Neural cell (in vitro differentiated cells): ENCODE measurements at regions not wholly inside any gene's neighbourhood (a gene's known extent, or its start where the extent isn't known, plus 50 kb on each side); places are given as distances from the start of the nearest gene placed in this dataset.

Experiments
- H2AFZ ChIP-seq: fragments of 200-600, 300-800 bp; sonication (generic), shearing (Covaris generic); 2 replicates; pipeline ENCODE4 v1.6.0; 2014; ENCODE audit warnings: low read depth, mild to moderate bottlenecking, antibody characterized with exemption, low read length, moderate library complexity
- H3F3A ChIP-seq: fragments of 200-600 bp; shearing (Covaris generic); 2 replicates; pipeline ENCODE4 v1.6.1; 2016; ENCODE audit warnings: mild to moderate bottlenecking, moderate library complexity, mixed read lengths, antibody characterized with exemption, low read length; ENCODE audit not compliant: insufficient read depth, poor library complexity, severe bottlenecking
- H3K27ac ChIP-seq: fragments of 200-600, 300-800 bp; sonication (generic), shearing (Covaris generic); 2 replicates; pipeline ENCODE4 v1.5.1; 2014; ENCODE audit warnings: mild to moderate bottlenecking, low read length, moderate library complexity
- H3K27me3 ChIP-seq: fragments of 300-800, 200-600 bp; sonication (generic), shearing (Covaris generic); 2 replicates; pipeline ENCODE4 v1.6.0; 2014; ENCODE audit warnings: mild to moderate bottlenecking, low read depth, low read length, moderate library complexity; ENCODE audit not compliant: insufficient read depth
- H3K36me3 ChIP-seq: fragments of 300-800, 200-600 bp; sonication (generic), shearing (Covaris generic); 2 replicates; pipeline ENCODE4 v1.5.1; 2014; ENCODE audit warnings: mild to moderate bottlenecking, antibody characterized with exemption, low read length, moderate library complexity; ENCODE audit not compliant: insufficient read depth
- H3K4me2 ChIP-seq: fragments of 300-800, 200-600 bp; sonication (generic), shearing (Covaris generic); 2 replicates; pipeline ENCODE4 v1.6.0; 2014; ENCODE audit warnings: mild to moderate bottlenecking, low read length
- H3K4me3 ChIP-seq: fragments of 300-800, 200-600 bp; sonication (generic), shearing (Covaris generic); 2 replicates; pipeline ENCODE4 v1.5.1; 2014; ENCODE audit warnings: mild to moderate bottlenecking, low read length, moderate library complexity
- H3K79me2 ChIP-seq: fragments of 200-600 bp; shearing (Covaris generic); replicated peaks from 2 replicates; pipeline ENCODE4 v1.6.0; 2014; ENCODE audit warnings: mild to moderate bottlenecking, low read length, moderate library complexity; ENCODE audit not compliant: insufficient read depth
- H3K9ac ChIP-seq: fragments of 300-800, 200-600 bp; sonication (generic), shearing (Covaris generic); 2 replicates; pipeline ENCODE4 v1.6.1; 2016; ENCODE audit warnings: mild to moderate bottlenecking, low read length, mixed read lengths
- H3K9me2 ChIP-seq: fragments of 200-600 bp; shearing (Covaris generic); 2 replicates; pipeline ENCODE4 v1.6.1; 2016; ENCODE audit warnings: mild to moderate bottlenecking, low read length, mixed read lengths; ENCODE audit not compliant: insufficient read depth
- H3K9me3 ChIP-seq: fragments of 200-600, 300-800 bp; sonication (generic), shearing (Covaris generic); 2 replicates; pipeline ENCODE4 v1.6.1; 2016; ENCODE audit warnings: mild to moderate bottlenecking, mixed run types, low read length, moderate library complexity, mixed read lengths
- H4K20me1 ChIP-seq: fragments of 200-600 bp; shearing (Covaris generic); 2 replicates; pipeline ENCODE4 v1.6.1; 2016; ENCODE audit warnings: mild to moderate bottlenecking, mixed run types; ENCODE audit not compliant: insufficient read depth
- EP300 ChIP-seq: fragments of 450-650 bp; conservative IDR thresholded peaks from 2 replicates; pipeline ENCODE4 v1.6.1; 2014; ENCODE audit warnings: antibody characterized with exemption, mild to moderate bottlenecking, moderate library complexity; ENCODE audit not compliant: poor library complexity, severe bottlenecking
- EZH2 ChIP-seq: fragments of 200-600, 300-800 bp; shearing (Covaris generic), sonication (generic); IDR thresholded peaks from 2 replicates; pipeline ENCODE4 v1.6.1; 2014; ENCODE audit warnings: antibody characterized with exemption, low read length, borderline replicate concordance, mild to moderate bottlenecking; ENCODE audit not compliant: insufficient read depth, poor library complexity, severe bottlenecking
- MXI1 ChIP-seq: fragments of 450-650 bp; conservative IDR thresholded peaks from 2 replicates; pipeline ENCODE4 v1.6.1; 2014; ENCODE audit warnings: antibody characterized with exemption, mild to moderate bottlenecking; ENCODE audit not compliant: poor library complexity, severe bottlenecking
- POLR2AphosphoS5 ChIP-seq: IDR thresholded peaks from 2 replicates; pipeline ENCODE4 v1.6.1; 2012
- RAD21 ChIP-seq: fragments of 450-650 bp; conservative IDR thresholded peaks from 2 replicates; pipeline ENCODE4 v1.6.1; 2014; ENCODE audit warnings: antibody characterized with exemption, mild to moderate bottlenecking, moderate library complexity
- SMC3 ChIP-seq: fragments of 450-650 bp; conservative IDR thresholded peaks from 2 replicates; pipeline ENCODE4 v1.6.1; 2014; ENCODE audit warnings: antibody characterized with exemption, mild to moderate bottlenecking, moderate library complexity; ENCODE audit not compliant: poor library complexity
- TAF1 ChIP-seq: IDR thresholded peaks from 2 replicates; pipeline ENCODE4 v1.6.1; 2012; ENCODE audit warnings: low read depth
- TF ChIP-seq, protein P1 (sequence below): fragments of 450-650 bp; IDR thresholded peaks from 2 replicates; pipeline ENCODE4 v1.5.1; 2014; ENCODE audit warnings: antibody characterized with exemption, mild to moderate bottlenecking, moderate library complexity; ENCODE audit not compliant: poor library complexity, severe bottlenecking
- TF ChIP-seq, protein P2 (sequence below): IDR thresholded peaks from 2 replicates; pipeline ENCODE4 v1.6.1; 2012; ENCODE audit warnings: borderline replicate concordance

DNA sequence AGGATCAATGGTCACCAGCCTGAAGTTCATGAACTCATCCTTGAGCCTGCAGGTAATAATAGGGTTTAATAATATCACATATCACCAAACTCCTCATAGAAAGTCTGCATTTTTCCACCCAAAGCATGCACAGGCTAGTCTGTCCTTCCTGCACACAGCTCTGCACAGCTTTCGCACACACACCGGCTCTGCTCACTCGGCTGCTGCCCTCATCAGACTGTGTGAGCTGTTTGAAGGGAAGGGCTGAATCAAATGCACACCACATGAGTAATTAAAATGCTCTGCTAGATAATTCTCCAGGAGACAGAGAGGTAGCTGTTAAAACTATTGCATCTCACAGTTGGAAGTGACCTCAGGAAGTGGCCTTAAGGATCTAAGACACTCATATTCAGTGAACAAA is 108.4 kb upstream of the YPEL5 start:
- Histone ChIP-seq H3K9ac (no peak overlapping the region), H4K20me1 (no peaks in the 10 kb centered on the region), H3K27ac (no peak overlapping the region), H3K9me3 (no peaks in the 10 kb centered on the region), H3K4me3 (no peak overlapping the region), H3K4me2 (no peak overlapping the region), H3K36me3 (no peaks in the 10 kb centered on the region), H3F3A (no peaks in the 10 kb centered on the region), H3K9me2 (no peaks in the 10 kb centered on the region), H2AFZ (no peak overlapping the region), H3K27me3 (no peaks in the 10 kb centered on the region), H3K79me2 (no peaks in the 10 kb centered on the region)
- no peak for TF ChIP-seq RAD21

DNA sequence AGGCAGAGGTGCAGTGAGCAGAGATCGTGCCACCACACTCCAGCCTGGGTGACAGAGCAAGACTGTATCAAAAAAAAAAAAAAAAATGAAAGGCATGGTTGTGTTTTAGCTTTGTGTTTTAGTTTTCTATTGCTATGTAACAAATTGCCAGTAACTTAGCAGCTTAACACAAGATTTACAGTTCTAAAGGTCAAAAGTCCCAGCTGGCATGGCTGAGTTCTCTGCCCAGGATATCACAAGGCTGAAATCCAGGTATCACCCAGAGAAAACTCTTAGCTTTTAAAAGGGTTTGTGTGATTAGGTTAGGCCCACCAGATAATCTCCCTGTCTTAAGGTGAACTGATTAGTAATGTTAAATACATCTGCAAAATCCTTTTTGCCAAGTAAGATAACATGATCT is 107.7 kb upstream of the YPEL5 start:
- Histone ChIP-seq H3K4me3 (no peak overlapping the region), H3K27ac (no peak overlapping the region), H3K9me2 (no peaks in the 10 kb centered on the region), H3K36me3 (no peaks in the 10 kb centered on the region), H3K27me3 (no peaks in the 10 kb centered on the region), H3K4me2 (no peak overlapping the region), H3K9me3 (no peaks in the 10 kb centered on the region), H3K9ac (no peak overlapping the region), H3K79me2 (no peaks in the 10 kb centered on the region), H3F3A (no peaks in the 10 kb centered on the region), H4K20me1 (no peaks in the 10 kb centered on the region), H2AFZ (no peak overlapping the region)
- TF ChIP-seq SMC3 (no peak), EP300 (no peak), TAF1 (no peak), EZH2 (no peak), POLR2AphosphoS5 (no peak), RAD21 (no peak), MXI1 (no peak)
- TF ChIP-seq, protein P1, sequence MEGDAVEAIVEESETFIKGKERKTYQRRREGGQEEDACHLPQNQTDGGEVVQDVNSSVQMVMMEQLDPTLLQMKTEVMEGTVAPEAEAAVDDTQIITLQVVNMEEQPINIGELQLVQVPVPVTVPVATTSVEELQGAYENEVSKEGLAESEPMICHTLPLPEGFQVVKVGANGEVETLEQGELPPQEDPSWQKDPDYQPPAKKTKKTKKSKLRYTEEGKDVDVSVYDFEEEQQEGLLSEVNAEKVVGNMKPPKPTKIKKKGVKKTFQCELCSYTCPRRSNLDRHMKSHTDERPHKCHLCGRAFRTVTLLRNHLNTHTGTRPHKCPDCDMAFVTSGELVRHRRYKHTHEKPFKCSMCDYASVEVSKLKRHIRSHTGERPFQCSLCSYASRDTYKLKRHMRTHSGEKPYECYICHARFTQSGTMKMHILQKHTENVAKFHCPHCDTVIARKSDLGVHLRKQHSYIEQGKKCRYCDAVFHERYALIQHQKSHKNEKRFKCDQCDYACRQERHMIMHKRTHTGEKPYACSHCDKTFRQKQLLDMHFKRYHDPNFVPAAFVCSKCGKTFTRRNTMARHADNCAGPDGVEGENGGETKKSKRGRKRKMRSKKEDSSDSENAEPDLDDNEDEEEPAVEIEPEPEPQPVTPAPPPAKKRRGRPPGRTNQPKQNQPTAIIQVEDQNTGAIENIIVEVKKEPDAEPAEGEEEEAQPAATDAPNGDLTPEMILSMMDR = no peak
- TF ChIP-seq, protein P2, sequence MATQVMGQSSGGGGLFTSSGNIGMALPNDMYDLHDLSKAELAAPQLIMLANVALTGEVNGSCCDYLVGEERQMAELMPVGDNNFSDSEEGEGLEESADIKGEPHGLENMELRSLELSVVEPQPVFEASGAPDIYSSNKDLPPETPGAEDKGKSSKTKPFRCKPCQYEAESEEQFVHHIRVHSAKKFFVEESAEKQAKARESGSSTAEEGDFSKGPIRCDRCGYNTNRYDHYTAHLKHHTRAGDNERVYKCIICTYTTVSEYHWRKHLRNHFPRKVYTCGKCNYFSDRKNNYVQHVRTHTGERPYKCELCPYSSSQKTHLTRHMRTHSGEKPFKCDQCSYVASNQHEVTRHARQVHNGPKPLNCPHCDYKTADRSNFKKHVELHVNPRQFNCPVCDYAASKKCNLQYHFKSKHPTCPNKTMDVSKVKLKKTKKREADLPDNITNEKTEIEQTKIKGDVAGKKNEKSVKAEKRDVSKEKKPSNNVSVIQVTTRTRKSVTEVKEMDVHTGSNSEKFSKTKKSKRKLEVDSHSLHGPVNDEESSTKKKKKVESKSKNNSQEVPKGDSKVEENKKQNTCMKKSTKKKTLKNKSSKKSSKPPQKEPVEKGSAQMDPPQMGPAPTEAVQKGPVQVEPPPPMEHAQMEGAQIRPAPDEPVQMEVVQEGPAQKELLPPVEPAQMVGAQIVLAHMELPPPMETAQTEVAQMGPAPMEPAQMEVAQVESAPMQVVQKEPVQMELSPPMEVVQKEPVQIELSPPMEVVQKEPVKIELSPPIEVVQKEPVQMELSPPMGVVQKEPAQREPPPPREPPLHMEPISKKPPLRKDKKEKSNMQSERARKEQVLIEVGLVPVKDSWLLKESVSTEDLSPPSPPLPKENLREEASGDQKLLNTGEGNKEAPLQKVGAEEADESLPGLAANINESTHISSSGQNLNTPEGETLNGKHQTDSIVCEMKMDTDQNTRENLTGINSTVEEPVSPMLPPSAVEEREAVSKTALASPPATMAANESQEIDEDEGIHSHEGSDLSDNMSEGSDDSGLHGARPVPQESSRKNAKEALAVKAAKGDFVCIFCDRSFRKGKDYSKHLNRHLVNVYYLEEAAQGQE = no peak

DNA sequence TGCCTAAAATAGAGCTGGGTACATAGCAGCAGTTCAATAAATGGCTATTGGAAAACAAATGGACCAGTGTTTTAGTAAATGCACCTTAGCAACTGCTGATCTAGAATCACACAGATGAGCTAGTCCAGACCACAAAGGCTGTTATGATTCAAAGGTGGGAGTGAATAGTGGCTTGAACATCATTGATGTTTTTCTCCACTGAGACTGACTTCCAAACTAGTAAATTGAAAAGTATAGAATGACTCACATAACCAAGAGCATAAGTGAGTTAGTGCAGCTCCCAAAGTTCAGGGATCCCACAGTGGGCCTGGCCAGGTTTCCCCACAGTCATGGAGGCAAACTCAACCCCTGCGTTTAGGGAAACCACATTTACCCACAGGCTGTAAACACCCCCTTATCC is 106.7 kb upstream of the YPEL5 start:
- no peaks in the 10 kb centered on the region for H3F3A ChIP-seq
- H3K27me3 ChIP-seq = no peaks in the 10 kb centered on the region
- no peak overlapping the region for H2AFZ ChIP-seq
- H3K36me3 ChIP-seq = no peaks in the 10 kb centered on the region
- TF ChIP-seq MXI1 (no peak), SMC3 (no peak), EP300 (no peak), TAF1 (no peak), EZH2 (no peak), RAD21 (no peak), POLR2AphosphoS5 (no peak)
- TF ChIP-seq, protein P1 = no peak
- TF ChIP-seq, protein P2 = no peak
- H3K9me2 ChIP-seq = no peaks in the 10 kb centered on the region
- H3K4me2 ChIP-seq = no peak overlapping the region
- H3K27ac ChIP-seq = no peak overlapping the region
- H3K4me3 ChIP-seq = no peak overlapping the region
- no peaks in the 10 kb centered on the region for H3K79me2 ChIP-seq
- H4K20me1 ChIP-seq = no peaks in the 10 kb centered on the region
- H3K9ac ChIP-seq = no peak overlapping the region
- H3K9me3 ChIP-seq = no peaks in the 10 kb centered on the region
